NOMO-1 treated with dmso at 0.1 percent for 144 hours (cell line): ENCODE measurements at regions not wholly inside any gene's neighbourhood (a gene's known extent, or its start where the extent isn't known, plus 50 kb on each side); places are given as distances from the start of the nearest gene placed in this dataset.
A peak's percentile ranks its signal among the peaks of the same experiment; 100 is the strongest.

ENCODE experiments used
- DNase-seq: peaks from one replicate; lab custom pipeline; 2025; ENCODE audit not compliant: unreplicated experiment; lab: John Stamatoyannopoulos, UW

DNA sequence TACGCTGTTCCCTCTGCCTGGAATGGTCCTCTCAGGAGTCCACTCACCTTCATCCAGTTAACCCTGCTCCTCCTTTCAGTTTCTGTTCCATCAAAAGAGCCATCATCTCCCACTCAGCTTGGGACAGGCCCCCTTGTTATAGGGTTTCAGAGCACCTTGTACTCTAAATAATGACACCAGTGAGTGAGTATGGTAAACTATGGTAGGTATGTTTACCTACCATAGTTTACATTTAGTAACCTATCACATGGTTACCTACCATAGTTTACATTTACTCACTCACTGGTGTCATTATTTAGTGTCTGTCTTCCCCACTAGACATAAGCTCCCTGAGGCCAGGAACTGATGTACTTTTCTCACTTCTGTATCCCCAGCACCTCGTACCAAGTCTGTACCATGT lies 130.2 kb upstream of the SESN3 start:
- no peak for DNase-seq

DNA sequence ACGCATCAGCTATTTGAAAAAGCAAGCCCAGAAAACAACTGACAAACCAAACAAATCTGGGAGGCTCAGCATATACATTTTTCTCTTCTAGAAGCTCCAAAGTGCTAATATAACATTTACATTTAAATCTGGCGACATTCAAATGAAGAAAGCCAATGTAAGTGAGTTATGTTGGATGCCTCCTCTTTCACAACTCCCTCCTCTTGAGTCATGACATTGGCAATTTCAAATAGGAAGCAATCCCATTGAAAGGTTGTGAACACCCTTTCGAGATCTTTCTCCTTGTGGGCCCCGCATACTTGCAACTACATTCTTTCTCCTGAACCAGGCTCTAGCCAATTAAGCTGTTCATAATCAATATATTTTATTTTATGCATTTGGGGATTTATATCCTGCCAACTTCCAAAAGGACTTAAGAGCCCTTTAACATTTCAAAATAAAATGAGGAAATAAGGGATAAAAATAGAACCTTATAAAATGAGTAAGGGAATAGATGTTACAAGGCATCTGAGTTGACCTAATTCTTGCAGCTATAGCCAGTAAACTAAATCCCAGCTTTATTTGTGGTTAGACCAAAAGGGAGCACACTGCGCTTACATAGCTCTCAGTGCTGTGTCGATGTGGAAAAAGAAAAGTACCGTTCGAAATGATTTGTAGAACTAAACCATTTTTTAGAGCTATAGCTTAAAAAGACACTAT lies 129.5 kb upstream of the SESN3 start:
- DNase-seq = peak; percentile 50

DNA sequence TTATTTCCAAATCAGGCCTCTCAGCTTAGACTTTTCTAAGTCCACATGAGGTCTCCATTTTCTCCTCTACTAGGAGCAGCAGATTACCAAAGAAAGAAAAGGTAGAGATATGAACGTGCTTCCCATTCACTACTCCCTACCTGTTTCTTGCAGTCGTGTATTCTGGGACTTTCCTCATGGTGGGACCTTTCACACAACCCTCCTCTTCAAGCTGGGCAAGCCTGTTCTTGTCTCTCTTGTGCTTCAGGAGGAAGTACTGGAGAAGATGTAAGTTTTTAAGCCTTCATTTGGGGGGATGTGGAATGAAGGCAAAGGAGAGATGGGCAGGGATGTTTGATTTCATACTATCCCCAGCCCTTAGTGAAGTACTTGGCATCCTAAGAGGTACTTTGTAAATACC lies 128.8 kb upstream of the SESN3 start:
- no peak for DNase-seq

DNA sequence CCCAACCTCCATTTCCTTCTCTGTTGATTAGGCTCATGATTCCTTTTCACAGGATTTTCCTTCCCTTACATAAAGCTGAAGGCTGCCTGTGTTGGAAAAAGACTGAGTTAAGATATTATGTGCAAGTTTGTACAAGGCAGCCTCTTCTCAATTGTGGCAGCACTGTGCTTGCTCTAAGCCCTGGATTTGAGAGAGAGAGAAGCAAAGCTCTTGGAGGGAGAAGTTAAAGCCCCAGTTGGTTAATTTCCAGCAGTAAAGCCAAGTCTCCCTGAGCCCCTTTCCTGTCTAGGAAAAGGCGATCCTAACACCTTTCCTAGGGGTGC lies 128.3 kb upstream of the SESN3 start:
- DNase-seq = no peak

- DNase-seq = no peak
Observed at GRCh38 chr11:95358511-95359340, 127.7 kb upstream of the SESN3 start.

GRCh38 chr11:95354304-95354703 lies 123.3 kb upstream of the SESN3 start:
- no peak for DNase-seq

- DNase-seq = no peak
Observed at GRCh38 chr11:95353706-95354105, 122.7 kb upstream of the SESN3 start.

- no peak for DNase-seq
Observed at GRCh38 chr11:95352733-95353346, 121.8 kb upstream of the SESN3 start.

GRCh38 chr11:95349345-95349942 lies 118.4 kb upstream of the SESN3 start:
- DNase-seq = no peak

- no peak for DNase-seq
Observed at GRCh38 chr11:95346265-95346664, 115.3 kb upstream of the SESN3 start.

GRCh38 chr11:95345651-95346050 lies 114.6 kb upstream of the SESN3 start:
- no peak for DNase-seq

GRCh38 chr11:95344932-95345642 lies 114.1 kb upstream of the SESN3 start:
- no peak for DNase-seq

- DNase-seq = no peak
Observed at GRCh38 chr11:95341221-95341620, 110.2 kb upstream of the SESN3 start.

DNA sequence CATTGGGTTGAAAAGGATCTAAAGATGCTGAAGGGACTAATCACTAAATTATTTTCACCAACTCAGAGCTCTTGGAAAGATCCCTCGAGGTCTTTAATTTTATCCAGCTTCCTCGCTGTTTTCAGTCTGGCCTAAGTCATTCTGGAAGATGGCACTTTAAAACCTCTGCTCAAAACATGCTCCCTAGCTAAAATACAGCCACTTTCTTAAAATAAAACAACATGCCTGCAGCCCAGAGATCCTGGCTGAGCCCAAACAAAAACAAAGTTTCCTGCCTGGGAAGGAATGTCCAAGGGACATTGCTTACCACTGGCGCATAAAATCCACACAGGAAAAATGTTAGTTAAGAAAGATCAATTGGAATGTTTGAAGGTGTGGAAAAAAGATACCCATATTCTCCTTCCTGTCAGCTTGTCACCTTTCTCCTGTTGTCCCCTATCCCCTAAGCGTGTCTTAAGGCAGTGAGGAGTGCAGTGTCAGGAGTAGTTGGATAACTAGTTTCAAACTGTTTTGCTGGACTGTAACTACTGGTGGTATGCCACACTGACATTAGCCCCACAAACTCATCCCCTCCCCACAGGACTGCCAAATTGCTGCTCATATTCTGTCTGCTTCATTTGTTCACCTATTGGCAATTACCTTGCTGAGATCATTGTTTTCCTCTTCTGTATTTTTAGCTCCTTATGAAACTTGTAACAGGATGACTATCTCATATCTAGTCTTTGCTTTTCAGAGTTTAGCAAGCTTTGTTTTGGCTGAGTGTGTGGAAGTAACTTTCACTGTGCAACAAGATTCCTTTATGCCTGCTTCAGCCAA lies 108.3 kb upstream of the SESN3 start:
- DNase-seq = no peak

GRCh38 chr11:95338430-95338991 lies 107.5 kb upstream of the SESN3 start:
- no peak for DNase-seq

DNA sequence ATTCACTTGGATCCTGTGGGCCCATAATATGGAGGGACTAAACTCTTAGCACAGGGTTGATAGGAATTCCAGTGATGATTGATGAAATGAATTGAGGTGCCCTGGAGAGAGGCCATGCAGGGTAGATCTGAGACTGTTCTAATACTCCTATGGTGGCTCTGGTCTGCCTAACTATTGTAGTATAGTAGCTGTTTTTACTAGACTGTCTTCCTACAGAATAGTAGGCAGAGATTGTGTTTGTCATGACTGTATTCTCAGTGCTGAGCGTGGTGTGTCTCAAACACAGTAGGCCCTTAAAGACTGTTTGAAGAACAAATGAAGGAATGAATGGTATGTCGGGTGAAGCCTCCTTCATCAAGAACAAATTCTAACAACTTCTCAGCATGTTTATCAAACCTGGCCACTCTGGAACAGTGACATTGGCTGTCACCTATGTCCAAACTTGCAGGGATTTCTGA lies 107.0 kb upstream of the SESN3 start:
- DNase-seq = no peak

DNA sequence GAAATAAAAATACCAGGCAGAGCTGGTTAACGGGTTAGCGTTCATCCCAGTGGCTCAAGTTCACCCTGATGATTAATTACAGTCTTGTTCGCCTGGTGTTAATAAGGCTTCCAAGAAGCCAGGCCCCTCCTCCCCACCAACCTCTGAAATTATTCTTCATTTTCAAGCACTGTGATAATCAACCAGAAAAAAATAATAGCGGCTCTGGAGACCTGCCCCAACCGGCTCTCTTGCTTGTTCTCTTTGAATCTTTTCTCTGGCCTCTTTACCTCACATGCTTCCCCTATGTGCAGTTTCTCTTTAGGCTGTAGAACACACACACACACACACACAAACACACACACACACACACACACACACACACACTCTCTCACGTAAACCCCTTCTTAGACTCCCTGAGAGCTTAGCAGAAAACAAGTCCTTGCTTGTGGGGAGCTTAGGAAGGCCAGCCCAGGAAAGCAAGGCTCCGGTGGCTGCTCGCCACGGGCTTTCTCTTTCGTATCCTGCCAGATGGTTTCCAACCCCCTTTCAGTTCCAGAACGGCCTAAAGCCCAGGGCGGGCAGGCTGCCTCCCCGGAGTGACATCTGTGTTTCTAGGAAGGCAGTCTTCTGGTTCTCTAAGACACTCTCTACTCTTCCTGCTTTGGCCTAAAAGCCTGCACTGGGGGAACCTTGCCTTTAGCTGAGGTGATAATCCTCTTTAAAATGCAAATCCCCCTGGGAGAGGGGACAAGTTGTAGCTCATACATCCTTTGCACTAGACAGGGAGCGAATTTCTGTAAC lies 106.4 kb upstream of the SESN3 start:
- peak; percentile 63 for DNase-seq

DNA sequence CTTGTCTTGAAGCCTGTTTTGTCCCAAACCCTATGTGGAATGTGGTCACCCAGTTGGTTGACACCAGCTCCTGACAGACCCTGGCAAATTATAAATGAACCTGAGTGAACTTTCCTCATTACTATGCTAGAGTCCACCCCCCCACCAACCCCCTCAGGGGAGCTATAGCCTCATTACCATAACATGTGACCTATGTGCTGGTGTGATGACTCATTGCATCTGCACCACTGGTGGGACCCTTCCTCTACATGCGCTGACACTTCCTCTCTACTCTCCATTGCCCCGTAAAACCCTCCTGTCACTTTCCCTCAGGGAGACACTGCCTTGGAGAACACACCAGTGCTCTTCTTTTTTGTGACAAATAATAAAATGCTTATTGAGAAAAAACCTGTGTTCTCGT lies 105.0 kb upstream of the SESN3 start:
- no peak for DNase-seq

DNA sequence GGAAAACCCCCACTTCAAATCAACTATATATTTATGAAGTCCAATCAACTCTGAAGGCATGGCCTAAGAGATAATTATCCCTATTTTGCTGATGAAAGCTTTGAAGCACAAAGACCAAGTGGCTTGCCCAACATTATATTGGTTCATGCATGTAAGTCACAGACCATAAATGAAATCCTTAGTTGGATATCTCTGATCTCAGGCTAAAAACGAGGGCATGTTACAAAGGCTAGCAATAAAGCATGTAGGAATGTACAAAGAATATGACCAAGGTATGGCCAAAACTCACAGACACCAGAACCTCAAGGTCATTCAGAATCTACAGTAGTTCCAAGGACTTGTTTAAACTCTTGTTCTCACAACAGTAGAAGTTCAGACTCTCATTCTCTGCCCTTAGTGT lies 100.2 kb upstream of the SESN3 start:
- DNase-seq = no peak
